Trophoblast cell (in vitro differentiated cells and primary cell): ENCODE measurements at regions not wholly inside any gene's neighbourhood (a gene's known extent, or its start where the extent isn't known, plus 50 kb on each side); places are given as distances from the start of the nearest gene placed in this dataset.
A peak's percentile ranks its signal among the peaks of the same experiment; 100 is the strongest.

Source experiments
- DNase-seq, 2 donors: peaks; one replicate each; pipeline ENCODE4 v3.0.0-alpha.2; 2016
- H2AFZ ChIP-seq: 2 replicates; pipeline ENCODE4 v1.6.1; 2013; ENCODE audit warnings: low read length, moderate library complexity, mild to moderate bottlenecking; ENCODE audit not compliant: insufficient read depth, poor library complexity
- H2AK5ac ChIP-seq: 2 replicates; pipeline ENCODE4 v1.6.1; 2013; ENCODE audit warnings: mild to moderate bottlenecking, low read length
- H2BK120ac ChIP-seq: 2 replicates; pipeline ENCODE4 v1.6.1; 2013; ENCODE audit warnings: low read length, mild to moderate bottlenecking, moderate library complexity; ENCODE audit not compliant: insufficient read depth, poor library complexity
- H2BK12ac ChIP-seq: 2 replicates; pipeline ENCODE4 v1.6.1; 2013; ENCODE audit warnings: mild to moderate bottlenecking, low read length, moderate library complexity
- H2BK5ac ChIP-seq: 2 replicates; pipeline ENCODE4 v1.6.1; 2013; ENCODE audit warnings: low read length, low read depth, moderate library complexity, mild to moderate bottlenecking; ENCODE audit not compliant: poor library complexity
- H3K14ac ChIP-seq: 2 replicates; pipeline ENCODE4 v1.6.1; 2013; ENCODE audit warnings: mild to moderate bottlenecking, low read length
- H3K18ac ChIP-seq: 2 replicates; pipeline ENCODE4 v1.6.1; 2013; ENCODE audit warnings: mild to moderate bottlenecking, low read length
- H3K23ac ChIP-seq: 2 replicates; pipeline ENCODE4 v1.6.1; 2013; ENCODE audit warnings: low read length
- H3K27ac ChIP-seq: 2 replicates; pipeline ENCODE4 v1.5.1; 2013; ENCODE audit warnings: low read depth, mild to moderate bottlenecking, inconsistent platforms, low read length, moderate library complexity
- H3K27me3 ChIP-seq: 2 replicates; pipeline ENCODE4 v1.6.1; 2013; ENCODE audit warnings: inconsistent platforms, mild to moderate bottlenecking, low read length, moderate library complexity; ENCODE audit not compliant: insufficient read depth
- H3K36me3 ChIP-seq, 2 experiments: 1 replicate in 1 of 2; 2 replicates in 1 of 2; pipeline ENCODE4 v1.6.1; 2013; ENCODE audit warnings: low read length in 2 of 2, mild to moderate bottlenecking in 2 of 2, moderate library complexity in 1 of 2; ENCODE audit not compliant: insufficient read depth in 2 of 2, control insufficient read depth in 1 of 2
- H3K4ac ChIP-seq: 2 replicates; pipeline ENCODE4 v1.6.1; 2013; ENCODE audit warnings: low read depth, mild to moderate bottlenecking, low read length, moderate library complexity
- H3K4me1 ChIP-seq, 2 experiments: 1 replicate in 1 of 2; 2 replicates in 1 of 2; pipeline ENCODE4 v1.6.1; 2013; ENCODE audit warnings: low read length in 2 of 2, mild to moderate bottlenecking in 2 of 2, moderate library complexity in 1 of 2; ENCODE audit not compliant: insufficient read depth in 2 of 2, control insufficient read depth in 1 of 2
- H3K4me2 ChIP-seq: 2 replicates; pipeline ENCODE4 v1.6.1; 2013; ENCODE audit warnings: inconsistent platforms, mild to moderate bottlenecking, low read length, moderate library complexity
- H3K4me3 ChIP-seq: 2 replicates; pipeline ENCODE4 v1.5.1; 2013; ENCODE audit warnings: mild to moderate bottlenecking, low read depth, low read length, inconsistent platforms
- H3K79me1 ChIP-seq: one replicate; pipeline ENCODE4 v1.6.1; 2013; ENCODE audit warnings: low read length
- H3K79me2 ChIP-seq: 2 replicates; pipeline ENCODE4 v1.6.1; 2013; ENCODE audit warnings: low read length, mild to moderate bottlenecking; ENCODE audit not compliant: control insufficient read depth, insufficient read depth, poor library complexity
- H3K9ac ChIP-seq: 2 replicates; pipeline ENCODE4 v1.6.1; 2013; ENCODE audit warnings: mild to moderate bottlenecking, low read length
- H3K9me3 ChIP-seq: 2 replicates; pipeline ENCODE4 v1.6.1; 2013; ENCODE audit warnings: low read depth, mild to moderate bottlenecking, control low read depth, inconsistent platforms, low read length; ENCODE audit not compliant: insufficient read depth
- H4K12ac ChIP-seq: 2 replicates; pipeline ENCODE4 v1.6.1; 2013; ENCODE audit warnings: low read depth, mild to moderate bottlenecking, low read length, moderate library complexity
- H4K8ac ChIP-seq: 2 replicates; pipeline ENCODE4 v1.6.1; 2013; ENCODE audit warnings: low read depth, mild to moderate bottlenecking, low read length, moderate library complexity
- H4K91ac ChIP-seq: one replicate; pipeline ENCODE4 v1.6.1; 2013; ENCODE audit warnings: low read depth, mild to moderate bottlenecking, low read length, moderate library complexity
- WGBS: extraction: QIAGEN DNeasy Blood & Tissue Kit; methylation state at CpG from one replicate; pipeline ENCODE4 v1.1.7; 2013; ENCODE audit warnings: missing lambda C conversion rate; ENCODE audit not compliant: insufficient read length, insufficient coverage; ENCODE audit errors: extremely low coverage; 5-methylcytosine and 5-hydroxymethylcytosine counted together

DNA sequence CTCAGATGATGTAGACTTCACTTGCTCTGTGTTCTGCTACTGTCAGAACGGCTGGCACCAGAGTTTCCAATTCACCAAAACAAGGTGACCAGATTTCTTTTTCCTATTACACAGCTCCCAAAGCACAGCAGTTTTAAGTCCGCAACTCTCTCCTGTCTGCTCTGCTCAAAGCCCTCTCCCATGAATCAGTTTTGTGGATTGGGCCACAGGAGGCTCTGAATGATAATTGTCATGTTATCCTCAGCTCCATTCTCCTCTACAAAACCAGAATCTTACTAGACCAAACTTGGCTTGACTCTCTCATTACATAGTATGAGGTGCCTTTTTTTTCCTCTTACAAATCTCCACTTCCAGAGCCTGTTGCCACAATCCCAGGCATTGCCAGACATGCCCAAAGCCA lies 223.5 kb downstream of the SNX13 start:
- H4K91ac ChIP-seq, result no peak overlapping the region
- no peak overlapping the region for H3K18ac ChIP-seq
- no peak overlapping the region for H4K12ac ChIP-seq
- no peaks in the 10 kb centered on the region for H3K79me1 ChIP-seq
- no peak overlapping the region for H2AK5ac ChIP-seq
- no peak overlapping the region for H3K4me2 ChIP-seq
- no peaks in the 10 kb centered on the region for H3K9me3 ChIP-seq
- H2BK5ac ChIP-seq, result no peak overlapping the region
- H3K9ac ChIP-seq, result no peak overlapping the region
- no peak overlapping the region for H2AFZ ChIP-seq
- H3K36me3 ChIP-seq, result no peaks in the 10 kb centered on the region
- no peak overlapping the region for H3K4ac ChIP-seq
- H2BK120ac ChIP-seq, result no peak overlapping the region
- no peaks in the 10 kb centered on the region for H3K79me2 ChIP-seq
- H3K23ac ChIP-seq, result no peak overlapping the region
- no peak overlapping the region for H3K27ac ChIP-seq
- peaks cover 0 to 2% of the 10 kb centered on the region in 2 experiments for H3K4me1 ChIP-seq
- no peak overlapping the region for H3K4me3 ChIP-seq
- no peak overlapping the region for H3K14ac ChIP-seq
- no peak overlapping the region for H2BK12ac ChIP-seq
- no peak overlapping the region for H4K8ac ChIP-seq
- H3K27me3 ChIP-seq, result no peaks in the 10 kb centered on the region
- no peak for DNase-seq
- no CpG with 5 or more reads among the region's 2 CpGs for WGBS

DNA sequence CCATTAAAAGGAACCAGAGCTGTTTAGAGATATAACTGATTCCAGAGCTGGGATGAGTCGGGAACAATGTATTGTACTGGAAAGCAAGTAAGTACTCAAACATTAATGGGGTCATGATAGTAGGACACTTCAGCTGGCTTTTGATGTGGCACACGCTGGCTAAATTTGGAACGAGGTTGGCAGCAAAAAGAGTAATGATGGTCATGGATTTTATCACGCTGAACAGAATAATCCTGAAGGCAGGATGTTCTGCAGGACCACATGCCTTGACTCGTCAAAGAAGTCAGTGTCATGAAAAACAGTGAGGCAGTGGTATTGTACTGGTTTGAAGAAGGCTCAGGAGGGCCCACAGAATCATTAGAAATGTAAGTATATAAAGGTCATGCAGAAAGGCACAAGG lies 220.3 kb downstream of the SNX13 start:
- Histone ChIP-seq H2AK5ac (no peak overlapping the region), H3K14ac (no peak overlapping the region), H3K4ac (no peak overlapping the region), H3K18ac (no peak overlapping the region), H3K23ac (no peak overlapping the region), H3K9ac (no peak overlapping the region), H3K9me3 (no peaks in the 10 kb centered on the region), H3K4me1 (peaks cover 0 to 4% of the 10 kb centered on the region in 2 experiments), H3K27ac (no peak overlapping the region), H3K79me1 (no peaks in the 10 kb centered on the region), H2AFZ (no peak overlapping the region), H3K27me3 (no peaks in the 10 kb centered on the region), H4K91ac (no peak overlapping the region), H3K79me2 (no peaks in the 10 kb centered on the region), H3K4me3 (no peak overlapping the region), H2BK120ac (no peak overlapping the region), H2BK12ac (no peak overlapping the region), H3K4me2 (no peak overlapping the region), H4K8ac (no peak overlapping the region), H3K36me3 (no peaks in the 10 kb centered on the region), H4K12ac (no peak overlapping the region), H2BK5ac (no peak overlapping the region)
- DNase-seq, result no peak
- WGBS, result no CpG with 5 or more reads among the region's 5 CpGs

- no peak overlapping the region for H3K18ac ChIP-seq
- no peak overlapping the region for H3K4me3 ChIP-seq
- H3K4me1 ChIP-seq, result peaks cover 0 to 4% of the 10 kb centered on the region in 2 experiments
- no peak overlapping the region for H2AFZ ChIP-seq
- H2BK12ac ChIP-seq, result no peak overlapping the region
- no peak overlapping the region for H2BK5ac ChIP-seq
- no peak overlapping the region for H3K27ac ChIP-seq
- no peak overlapping the region for H4K12ac ChIP-seq
- H2BK120ac ChIP-seq, result no peak overlapping the region
- H3K9me3 ChIP-seq, result no peaks in the 10 kb centered on the region
- no peak overlapping the region for H2AK5ac ChIP-seq
- no peak overlapping the region for H4K91ac ChIP-seq
- no peak overlapping the region for H3K23ac ChIP-seq
- no peaks in the 10 kb centered on the region for H3K79me2 ChIP-seq
- H3K4me2 ChIP-seq, result no peak overlapping the region
- no peak overlapping the region for H3K9ac ChIP-seq
- DNase-seq, result no peak
- no peaks in the 10 kb centered on the region for H3K79me1 ChIP-seq
- H3K4ac ChIP-seq, result no peak overlapping the region
- no peaks in the 10 kb centered on the region for H3K27me3 ChIP-seq
- H3K14ac ChIP-seq, result no peak overlapping the region
- no peaks in the 10 kb centered on the region for H3K36me3 ChIP-seq
- no peak overlapping the region for H4K8ac ChIP-seq
These were observed 218.5 kb downstream of the SNX13 start for GRCh38 chr7:17721736-17722285.

- no peaks in the 10 kb centered on the region for H3K9me3 ChIP-seq
- H3K27me3 ChIP-seq, result no peaks in the 10 kb centered on the region
- H3K18ac ChIP-seq, result no peak overlapping the region
- H3K79me2 ChIP-seq, result no peaks in the 10 kb centered on the region
- H3K4me3 ChIP-seq, result no peak overlapping the region
- H2BK12ac ChIP-seq, result no peak overlapping the region
- no peak overlapping the region for H3K23ac ChIP-seq
- H3K14ac ChIP-seq, result no peak overlapping the region
- H2BK120ac ChIP-seq, result no peak overlapping the region
- peak overlapping the region; percentile 61 for H3K9ac ChIP-seq
- no peak overlapping the region for H3K4me2 ChIP-seq
- H3K79me1 ChIP-seq, result no peaks in the 10 kb centered on the region
- H4K12ac ChIP-seq, result no peak overlapping the region
- H3K4ac ChIP-seq, result no peak overlapping the region
- no CpG with 5 or more reads among the region's 2 CpGs for whole genome bisulfite sequencing
- no peaks in the 10 kb centered on the region for H3K36me3 ChIP-seq
- peaks cover 0 to 4% of the 10 kb centered on the region in 2 experiments for H3K4me1 ChIP-seq
- DNase-seq, result no peak
- H2AFZ ChIP-seq, result no peak overlapping the region
- no peak overlapping the region for H3K27ac ChIP-seq
- H2AK5ac ChIP-seq, result no peak overlapping the region
- no peak overlapping the region for H2BK5ac ChIP-seq
- no peak overlapping the region for H4K91ac ChIP-seq
- H4K8ac ChIP-seq, result no peak overlapping the region
These were observed 217.5 kb downstream of the SNX13 start for GRCh38 chr7:17722798-17723197.
